KMS-11 (cell line): ENCODE measurements at regions not wholly inside any gene's neighbourhood (a gene's known extent, or its start where the extent isn't known, plus 50 kb on each side); places are given as distances from the start of the nearest gene placed in this dataset.

Experiments
- H2AFZ ChIP-seq: fragments of 200-600 bp; sonication (generic); 2 replicates; pipeline ENCODE4 v1.6.1; 2016; ENCODE audit warnings: antibody characterized with exemption, mixed run types, low read depth
- H3K27ac ChIP-seq: fragments of 200-600 bp; sonication (generic); 2 replicates; pipeline ENCODE4 v1.6.1; 2016; ENCODE audit warnings: mild to moderate bottlenecking, mixed run types
- H3K27me3 ChIP-seq: fragments of 200-600 bp; sonication (generic); 2 replicates; pipeline ENCODE4 v1.6.1; 2017; ENCODE audit warnings: mild to moderate bottlenecking, low read depth, mixed run types, moderate library complexity; ENCODE audit not compliant: insufficient read depth
- H3K36me3 ChIP-seq: fragments of 200-600 bp; sonication (generic); 2 replicates; pipeline ENCODE4 v1.6.1; 2017; ENCODE audit warnings: mild to moderate bottlenecking, mixed run types; ENCODE audit not compliant: insufficient read depth
- H3K4me1 ChIP-seq: fragments of 200-600 bp; sonication (generic); 2 replicates; pipeline ENCODE4 v1.6.1; 2016; ENCODE audit warnings: mild to moderate bottlenecking, low read depth, mixed run types; ENCODE audit not compliant: poor library complexity, severe bottlenecking
- H3K4me2 ChIP-seq: fragments of 200-600 bp; sonication (generic); 2 replicates; pipeline ENCODE4 v1.7.0; 2016; ENCODE audit warnings: mild to moderate bottlenecking, mixed run types
- H3K4me3 ChIP-seq: fragments of 200-600 bp; sonication (generic); IDR thresholded peaks from 2 replicates; pipeline ENCODE4 v1.6.1; 2017; ENCODE audit warnings: low read depth, low read length, mixed read lengths; ENCODE audit not compliant: insufficient read depth
- H3K79me2 ChIP-seq: fragments of 200-600 bp; sonication (generic); 2 replicates; pipeline ENCODE4 v1.6.1; 2016; ENCODE audit warnings: low read depth, mixed run types; ENCODE audit not compliant: insufficient read depth
- H3K9ac ChIP-seq: fragments of 200-600 bp; sonication (generic); 2 replicates; pipeline ENCODE4 v1.6.1; 2016; ENCODE audit warnings: mild to moderate bottlenecking, mixed run types
- H4K20me1 ChIP-seq: fragments of 200-600 bp; sonication (generic); 2 replicates; pipeline ENCODE4 v1.6.1; 2016; ENCODE audit warnings: mild to moderate bottlenecking, mixed run types; ENCODE audit not compliant: insufficient read depth
- TF ChIP-seq, protein P1 (sequence below): fragments of 200-600 bp; sonication (generic); conservative IDR thresholded peaks from 2 replicates; pipeline ENCODE4 v1.6.1; 2017; ENCODE audit warnings: low read depth, mild to moderate bottlenecking, antibody characterized with exemption, low read length, moderate library complexity, mixed read lengths

DNA sequence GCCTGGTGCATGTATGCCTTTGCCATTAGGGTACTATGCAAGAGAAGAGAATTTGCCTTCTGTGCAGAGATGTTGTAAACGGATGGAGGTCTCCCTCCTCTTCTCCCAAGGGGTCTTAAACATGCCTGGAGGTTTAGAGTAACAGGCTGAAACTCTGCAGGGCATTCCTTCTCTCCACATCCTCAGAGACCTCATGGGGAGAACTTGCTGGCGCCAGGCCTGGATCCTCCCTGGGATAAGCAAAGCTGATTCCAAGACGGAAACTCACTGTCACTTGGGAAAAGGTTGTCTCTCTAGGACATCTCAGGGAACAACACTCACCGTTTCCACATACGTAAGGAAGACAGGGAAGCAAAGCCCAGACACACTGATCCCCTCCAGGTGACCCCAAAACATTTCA, 76.9 kb upstream of the GPM6B start:
- Histone ChIP-seq H3K4me2 (no peak overlapping the region), H3K4me3 (no peak overlapping the region), H3K4me1 (peaks cover 6% of the 10 kb centered on the region), H3K9ac (no peak overlapping the region), H3K79me2 (no peaks in the 10 kb centered on the region), H3K27me3 (no peaks in the 10 kb centered on the region), H4K20me1 (no peaks in the 10 kb centered on the region), H3K36me3 (no peaks in the 10 kb centered on the region), H3K27ac (no peak overlapping the region), H2AFZ (no peak overlapping the region)
- TF ChIP-seq, protein P1, sequence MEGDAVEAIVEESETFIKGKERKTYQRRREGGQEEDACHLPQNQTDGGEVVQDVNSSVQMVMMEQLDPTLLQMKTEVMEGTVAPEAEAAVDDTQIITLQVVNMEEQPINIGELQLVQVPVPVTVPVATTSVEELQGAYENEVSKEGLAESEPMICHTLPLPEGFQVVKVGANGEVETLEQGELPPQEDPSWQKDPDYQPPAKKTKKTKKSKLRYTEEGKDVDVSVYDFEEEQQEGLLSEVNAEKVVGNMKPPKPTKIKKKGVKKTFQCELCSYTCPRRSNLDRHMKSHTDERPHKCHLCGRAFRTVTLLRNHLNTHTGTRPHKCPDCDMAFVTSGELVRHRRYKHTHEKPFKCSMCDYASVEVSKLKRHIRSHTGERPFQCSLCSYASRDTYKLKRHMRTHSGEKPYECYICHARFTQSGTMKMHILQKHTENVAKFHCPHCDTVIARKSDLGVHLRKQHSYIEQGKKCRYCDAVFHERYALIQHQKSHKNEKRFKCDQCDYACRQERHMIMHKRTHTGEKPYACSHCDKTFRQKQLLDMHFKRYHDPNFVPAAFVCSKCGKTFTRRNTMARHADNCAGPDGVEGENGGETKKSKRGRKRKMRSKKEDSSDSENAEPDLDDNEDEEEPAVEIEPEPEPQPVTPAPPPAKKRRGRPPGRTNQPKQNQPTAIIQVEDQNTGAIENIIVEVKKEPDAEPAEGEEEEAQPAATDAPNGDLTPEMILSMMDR: no peak

DNA sequence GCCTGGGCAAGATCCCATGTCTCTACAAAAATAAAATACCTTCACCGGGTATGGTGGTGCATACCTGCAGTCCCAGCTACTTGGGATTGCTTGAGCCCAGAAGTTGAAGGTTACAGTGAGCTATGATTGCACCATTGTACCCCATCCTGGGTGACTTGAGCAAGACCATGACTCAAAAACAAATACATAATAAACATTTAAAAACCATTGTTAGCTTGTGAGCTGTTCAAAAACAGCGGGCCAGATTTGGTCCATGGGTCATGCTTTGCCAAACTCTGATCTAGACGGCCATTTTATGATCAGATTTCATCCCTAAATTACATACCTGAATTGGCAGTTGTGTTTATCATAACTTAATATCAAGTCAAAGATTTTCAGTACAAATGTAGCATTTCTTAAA, 76.0 kb upstream of the GPM6B start:
- Histone ChIP-seq H3K4me2 (no peak overlapping the region), H4K20me1 (no peaks in the 10 kb centered on the region), H3K27ac (no peak overlapping the region), H3K27me3 (no peaks in the 10 kb centered on the region), H3K79me2 (no peaks in the 10 kb centered on the region), H3K9ac (no peak overlapping the region), H3K36me3 (no peaks in the 10 kb centered on the region), H2AFZ (no peak overlapping the region), H3K4me1 (no peaks in the 10 kb centered on the region), H3K4me3 (no peak overlapping the region)
- TF ChIP-seq, protein P1: no peak

DNA sequence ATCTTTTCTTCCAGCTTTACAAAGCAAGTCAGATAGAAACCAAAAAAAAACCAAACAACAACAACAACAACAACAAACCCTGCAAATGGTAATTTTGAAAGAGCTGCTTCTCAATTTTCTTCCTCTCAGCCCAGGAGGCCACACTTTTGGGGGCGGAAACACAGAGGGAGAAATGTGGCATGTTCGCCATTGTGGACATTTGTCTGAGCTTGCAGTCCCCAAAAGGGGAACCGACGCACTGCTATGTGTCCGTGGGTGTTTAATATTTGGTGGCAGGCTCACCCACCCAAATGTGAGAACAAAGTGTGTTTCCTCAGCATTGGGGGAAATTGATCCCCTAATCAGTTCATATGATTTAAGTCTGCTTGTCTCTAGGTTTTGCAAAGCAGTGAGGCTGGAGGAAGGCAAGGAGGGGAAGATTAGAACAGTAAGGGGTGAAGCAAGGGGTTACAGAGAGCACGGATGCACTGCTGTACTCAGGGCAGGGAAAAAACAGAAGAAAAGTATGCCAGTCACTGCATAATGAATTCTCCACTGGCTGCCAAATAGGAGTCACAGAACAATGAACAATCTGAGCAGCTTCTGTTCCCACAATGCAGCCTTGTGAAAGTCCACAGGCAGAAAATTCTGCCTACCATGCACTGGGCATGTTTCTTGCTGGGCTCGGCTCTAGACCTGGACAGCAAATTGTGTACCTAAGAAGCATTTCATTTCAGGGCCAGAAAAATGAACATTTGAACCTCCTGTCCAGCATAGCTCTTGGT, 74.7 kb upstream of the GPM6B start:
- H3K27me3 ChIP-seq: no peaks in the 10 kb centered on the region
- H3K9ac ChIP-seq: no peak overlapping the region
- H3K4me1 ChIP-seq: no peaks in the 10 kb centered on the region
- no peak overlapping the region for H3K27ac ChIP-seq
- no peak overlapping the region for H3K4me3 ChIP-seq
- H4K20me1 ChIP-seq: no peaks in the 10 kb centered on the region
- no peak overlapping the region for H3K4me2 ChIP-seq
- H2AFZ ChIP-seq: no peak overlapping the region
- no peaks in the 10 kb centered on the region for H3K36me3 ChIP-seq
- no peaks in the 10 kb centered on the region for H3K79me2 ChIP-seq
- TF ChIP-seq, protein P1: no peak

DNA sequence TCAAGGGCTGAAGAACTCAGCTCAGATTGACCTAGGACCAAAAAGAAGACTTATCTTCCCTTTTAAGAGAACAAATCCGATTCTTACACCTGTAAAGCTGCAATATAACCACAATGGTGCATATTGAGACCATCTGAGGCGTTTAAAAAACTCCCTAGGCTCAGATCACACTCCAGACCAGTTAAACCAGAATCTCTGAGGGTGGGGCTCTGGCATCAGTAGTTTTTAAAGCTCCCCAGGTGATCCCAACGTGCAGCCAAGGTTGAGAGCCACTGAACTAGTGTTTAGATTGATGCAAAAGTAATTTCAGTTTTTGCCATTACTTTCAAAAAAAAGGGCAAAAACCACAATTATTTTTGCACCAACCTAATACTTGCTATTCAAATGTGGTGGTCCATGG, 73.9 kb upstream of the GPM6B start:
- Histone ChIP-seq H3K27ac (no peak overlapping the region), H3K4me1 (no peaks in the 10 kb centered on the region), H3K9ac (no peak overlapping the region), H4K20me1 (no peaks in the 10 kb centered on the region), H3K36me3 (no peaks in the 10 kb centered on the region), H3K79me2 (no peaks in the 10 kb centered on the region), H3K27me3 (no peaks in the 10 kb centered on the region), H3K4me2 (no peak overlapping the region), H2AFZ (no peak overlapping the region), H3K4me3 (no peak overlapping the region)
- TF ChIP-seq, protein P1: no peak
